Spleen (tissue), 7 donors: ENCODE measurements at regions not wholly inside any gene's neighbourhood (a gene's known extent, or its start where the extent isn't known, plus 50 kb on each side); places are given as distances from the start of the nearest gene placed in this dataset.
A peak's percentile ranks its signal among the peaks of the same experiment; 100 is the strongest.

Source experiments
- CTCF ChIP-seq, 11 experiments: fragments of 200-600 bp in 7 of 11; fragments of 450-650 bp in 4 of 11; sonication (generic) in 4 of 11; IDR thresholded peaks in 8 of 11; conservative IDR thresholded peaks in 3 of 11; 1 replicate in 7 of 11; 2 replicates in 4 of 11; pipeline versions ENCODE4 v1.4.0 to v1.8.0; 2016 to 2021; ENCODE audit warnings: antibody characterized with exemption in 11 of 11, inconsistent platforms in 4 of 11, mild to moderate bottlenecking in 1 of 11
- POLR2A ChIP-seq, 3 donors: fragments of 450-650 bp; IDR thresholded peaks; one replicate each; pipeline ENCODE4 v1.5.1; 2017; ENCODE audit warnings: antibody characterized with exemption in 3 of 3, mild to moderate bottlenecking in 1 of 3
- POLR2AphosphoS5 ChIP-seq, 3 donors: sonication (generic); formaldehyde crosslinking; IDR thresholded peaks; one replicate each; pipeline ENCODE4 v1.5.1; 2017; ENCODE audit warnings: antibody characterized with exemption in 3 of 3
- donor health status: DM: no; HTN: no; CAD: no; lungs with moderate emphysema.
- donor health status: DM: no; HTN: no; CAD: no.
- donor health status: DM: no; HTN: no; CAD: no.

- TF ChIP-seq CTCF (IDR thresholded peaks at IDR 0.05 in 8 of 11, conservative IDR thresholded peaks at IDR 0.05 in 3 of 11) (no peak), POLR2A (IDR thresholded peaks at IDR 0.05) (no peak), POLR2AphosphoS5 (IDR thresholded peaks at IDR 0.05) (peak in 1 of 3 donors; percentile 13)
These were observed 774.1 kb upstream of the AUTS2 start for GRCh38 chr7:68823996-68824780.
